SK-N-SH (cell line): ENCODE measurements at regions not wholly inside any gene's neighbourhood (a gene's known extent, or its start where the extent isn't known, plus 50 kb on each side); places are given as distances from the start of the nearest gene placed in this dataset.

ENCODE experiments used
- CTCF ChIA-PET: fragments of 300-600, 350-600 bp; formaldehyde crosslinking; extraction: SDS; loops from one replicate; lab custom pipeline; 2021; lab: Yijun Ruan, JAX
- POLR2A ChIA-PET: fragments of 350-600 bp; sonication (Branson Sonifier 250); formaldehyde crosslinking; extraction: SDS; loops from one replicate; lab custom pipeline; 2020; ENCODE audit warnings: antibody characterized with exemption, inconsistent platforms; lab: Yijun Ruan, JAX
- DNase-seq: peaks from one replicate; pipeline ENCODE4 v3.0.0; 2012
- H2AFZ ChIP-seq: fragments of 200-600 bp; sonication (generic); 2 replicates; pipeline ENCODE4 v1.8.1; 2016; ENCODE audit warnings: antibody characterized with exemption, mild to moderate bottlenecking, low read depth
- H3F3A ChIP-seq: fragments of 200-600 bp; sonication (generic); replicated peaks from 2 replicates; pipeline ENCODE3; 2016; ENCODE audit warnings: antibody characterized with exemption, mild to moderate bottlenecking; ENCODE audit not compliant: insufficient read depth
- H3K27ac ChIP-seq, 2 experiments: fragments of 200-500 bp in 1 of 2; fragments of 200-600 bp in 1 of 2; sonication (Bioruptor generic) in 1 of 2; sonication (generic), shearing (Covaris generic) in 1 of 2; 2 replicates each; pipeline versions ENCODE4 v1.5.1 to v1.6.1; 2014 to 2016; ENCODE audit warnings: low read depth in 2 of 2, inconsistent platforms in 1 of 2, low read length in 1 of 2, mild to moderate bottlenecking in 1 of 2, mixed read lengths in 1 of 2
- H3K27me3 ChIP-seq: fragments of 200-600 bp; sonication (generic), shearing (Covaris generic); 2 replicates; pipeline ENCODE4 v1.6.1; 2016; ENCODE audit warnings: mixed run types; ENCODE audit not compliant: insufficient read depth
- H3K36me3 ChIP-seq, 2 experiments: fragments of 200-500 bp in 1 of 2; fragments of 200-600 bp in 1 of 2; sonication (Bioruptor generic) in 1 of 2; sonication (generic) in 1 of 2; replicated peaks in 1 of 2; 2 replicates each; pipeline versions ENCODE3 to v1.5.1; 2014 to 2016; ENCODE audit warnings: low read length in 1 of 2, mild to moderate bottlenecking in 1 of 2; ENCODE audit not compliant: insufficient read depth in 2 of 2, control insufficient read depth in 1 of 2
- H3K4me1 ChIP-seq, 2 experiments: fragments of 200-500 bp in 1 of 2; fragments of 200-600 bp in 1 of 2; sonication (Bioruptor generic) in 1 of 2; sonication (generic), shearing (Covaris generic) in 1 of 2; 2 replicates each; pipeline versions ENCODE4 v1.5.1 to v1.6.1; 2014 to 2016; ENCODE audit warnings: low read depth in 1 of 2, low read length in 1 of 2, mixed run types in 1 of 2; ENCODE audit not compliant: insufficient read depth in 2 of 2, control insufficient read depth in 1 of 2
- H3K4me2 ChIP-seq: fragments of 200-600 bp; sonication (generic), shearing (Covaris generic); 2 replicates; pipeline ENCODE4 v1.6.1; 2017; ENCODE audit warnings: mixed run types
- H3K4me3 ChIP-seq, 2 experiments: fragments of 200-500 bp in 1 of 2; fragments of 200-600 bp in 1 of 2; sonication (Bioruptor generic) in 1 of 2; sonication (generic), shearing (Covaris generic) in 1 of 2; 2 replicates each; pipeline versions ENCODE4 v1.5.1 to v1.8.1; 2014 to 2016; ENCODE audit warnings: low read depth in 2 of 2, inconsistent platforms in 1 of 2, low read length in 1 of 2, mild to moderate bottlenecking in 1 of 2, mixed read lengths in 1 of 2, moderate library complexity in 1 of 2
- H3K79me2 ChIP-seq: fragments of 200-600 bp; sonication (generic); 2 replicates; pipeline ENCODE4 v1.8.1; 2017; ENCODE audit warnings: mild to moderate bottlenecking; ENCODE audit not compliant: insufficient read depth
- H3K9ac ChIP-seq: fragments of 200-600 bp; sonication (generic); 2 replicates; pipeline ENCODE4 v1.6.1; 2017; ENCODE audit warnings: mixed run types
- H3K9me2 ChIP-seq: fragments of 200-600 bp; sonication (generic); 2 replicates; pipeline ENCODE4 v1.6.1; 2017; ENCODE audit warnings: mixed run types
- H3K9me3 ChIP-seq: fragments of 200-600 bp; sonication (generic); 2 replicates; pipeline ENCODE4 v1.6.1; 2017; ENCODE audit warnings: mixed run types, mild to moderate bottlenecking, moderate library complexity
- H4K20me1 ChIP-seq: fragments of 200-600 bp; sonication (generic); 2 replicates; pipeline ENCODE4 v1.6.1; 2017; ENCODE audit warnings: mild to moderate bottlenecking, mixed run types; ENCODE audit not compliant: insufficient read depth
- ELF1 ChIP-seq: IDR thresholded peaks from 2 replicates; pipeline ENCODE4 v1.4.0; 2012
- EZH2phosphoT487 ChIP-seq: fragments of 200-600 bp; sonication (generic); IDR thresholded peaks from 2 replicates; pipeline ENCODE4 v1.6.1; 2017; ENCODE audit warnings: low read depth, mixed run types, mild to moderate bottlenecking, antibody characterized with exemption, moderate library complexity, borderline replicate concordance
- FOSL2 ChIP-seq: IDR thresholded peaks from 2 replicates; pipeline ENCODE4 v1.4.0; 2012; ENCODE audit warnings: low read depth, mild to moderate bottlenecking, moderate library complexity, borderline replicate concordance
- GABPA ChIP-seq: IDR thresholded peaks from 2 replicates; pipeline ENCODE4 v1.4.0; 2012; ENCODE audit warnings: low read depth, mild to moderate bottlenecking
- JUND ChIP-seq: IDR thresholded peaks from 2 replicates; pipeline ENCODE4 v1.4.0; 2012
- MAX ChIP-seq: IDR thresholded peaks from 2 replicates; pipeline ENCODE4 v1.4.0; 2012; ENCODE audit warnings: low read depth
- MEF2A ChIP-seq: IDR thresholded peaks from 2 replicates; pipeline ENCODE4 v1.4.0; 2012; ENCODE audit warnings: low read depth, borderline replicate concordance
- NFIC ChIP-seq: IDR thresholded peaks from 2 replicates; pipeline ENCODE4 v1.4.0; 2012; ENCODE audit warnings: borderline replicate concordance
- RAD21 ChIP-seq: IDR thresholded peaks from 2 replicates; pipeline ENCODE4 v1.6.1; 2012; ENCODE audit warnings: mild to moderate bottlenecking, low read length
- REST ChIP-seq: IDR thresholded peaks from 2 replicates; pipeline ENCODE4 v1.6.1; 2012; ENCODE audit warnings: mild to moderate bottlenecking, low read depth, low read length, moderate library complexity
- SMC3 ChIP-seq: IDR thresholded peaks from 2 replicates; pipeline ENCODE4 v1.6.1; 2012; ENCODE audit warnings: low read depth, low read length, improper control_type of control experiment
- TAF1 ChIP-seq: IDR thresholded peaks from 2 replicates; pipeline ENCODE4 v1.6.1; 2012; ENCODE audit warnings: low read depth, mild to moderate bottlenecking, low read length, moderate library complexity, borderline replicate concordance
- USF2 ChIP-seq: fragments of 150-350 bp; IDR thresholded peaks from 2 replicates; pipeline ENCODE4 v1.6.1; 2017; ENCODE audit warnings: antibody characterized with exemption, low read length, low read depth, borderline replicate concordance
- YY1 ChIP-seq: IDR thresholded peaks from 2 replicates; pipeline ENCODE4 v1.4.0; 2012; ENCODE audit warnings: low read depth, mild to moderate bottlenecking
- ZBTB33 ChIP-seq: IDR thresholded peaks from 2 replicates; pipeline ENCODE4 v1.4.0; 2012; ENCODE audit warnings: low read depth, borderline replicate concordance
- WGBS: methylation state at CpG from one replicate; pipeline ENCODE4 v1.1.6; 2017; ENCODE audit warnings: low lambda C conversion rate; 5-methylcytosine and 5-hydroxymethylcytosine counted together
- TF ChIP-seq, protein P1 (sequence below): IDR thresholded peaks from 2 replicates; pipeline ENCODE4; 2012
- TF ChIP-seq, protein P2 (sequence below): fragments of 150-350 bp; IDR thresholded peaks from 2 replicates; pipeline ENCODE4 v1.6.1; 2016; ENCODE audit warnings: mild to moderate bottlenecking, low read depth, low read length

- H2AFZ ChIP-seq, result peak overlapping the region; percentile 3; the same call in 1 of the 2 replicates
- TF ChIP-seq FOSL2 (0 out of 2 replicates have a peak, but pooled peaks have one; percentile 9), NFIC (peak; percentile 72; the same call in 1 of the 2 replicates), MAX (no peak), GABPA (no peak), EZH2phosphoT487 (no peak)
- no peak for DNase-seq
- no peak overlapping the region; the same call in 1 of the 2 replicates for H3K9ac ChIP-seq
- H3K27ac ChIP-seq, result peak overlapping the region in 1 of 2 experiments; percentile 93; a peak in 2 of 4 replicates
- ChIA-PET POLR2A (no interaction called here), CTCF (no interaction called here)
- peaks cover 36% of the 10 kb centered on the region for H3F3A ChIP-seq
- WGBS, result 88% methylated on average over 6 of the region's 6 CpGs
- no peaks in the 10 kb centered on the region for H3K79me2 ChIP-seq
- H3K9me2 ChIP-seq, result no peaks in the 10 kb centered on the region
- peaks cover 0 to 20% of the 10 kb centered on the region in 2 experiments for H3K4me1 ChIP-seq
- H3K4me2 ChIP-seq, result peak overlapping the region; percentile 30; the same call in 1 of the 2 replicates
- no peak overlapping the region for H3K4me3 ChIP-seq
- no peaks in the 10 kb centered on the region for H3K27me3 ChIP-seq
- no peaks in the 10 kb centered on the region for H3K9me3 ChIP-seq
- H3K36me3 ChIP-seq, result no peaks in the 10 kb centered on the region
- no peaks in the 10 kb centered on the region for H4K20me1 ChIP-seq
Observed at GRCh38 chr1:178607718-178608408, 95.0 kb downstream of the TEX35 start.

DNA sequence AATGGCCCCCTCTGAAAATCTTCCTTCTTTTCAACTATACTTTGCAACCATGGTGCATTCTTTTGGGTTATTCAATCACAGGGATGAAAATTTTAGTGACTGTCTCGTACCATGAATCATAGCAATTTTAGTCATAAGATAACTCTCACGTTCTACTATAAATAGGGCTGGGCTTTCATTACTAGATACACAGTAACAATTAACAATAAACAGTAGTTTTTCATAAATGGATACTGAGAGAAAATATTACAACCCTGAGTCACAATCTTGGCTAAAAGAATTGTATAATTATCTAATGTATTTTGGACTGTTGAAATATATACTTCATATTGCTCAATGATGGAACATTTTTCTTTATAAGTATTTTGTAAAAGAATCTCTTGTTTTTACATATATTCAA is 96.1 kb downstream of the TEX35 start:
- Histone ChIP-seq H3F3A (peaks cover 40% of the 10 kb centered on the region), H3K36me3 (no peaks in the 10 kb centered on the region), H4K20me1 (no peaks in the 10 kb centered on the region), H3K27ac (peak overlapping the region; percentile 24 to 93; a peak in 3 of 4 replicates), H3K4me3 (no peak overlapping the region), H2AFZ (peak overlapping the region; percentile 3; the same call in 1 of the 2 replicates), H3K9me3 (no peaks in the 10 kb centered on the region), H3K4me2 (peak overlapping the region; percentile 58; the same call in 1 of the 2 replicates), H3K9me2 (no peaks in the 10 kb centered on the region), H3K4me1 (peaks cover 0 to 22% of the 10 kb centered on the region in 2 experiments), H3K9ac (peak overlapping the region; percentile 55; the same call in 1 of the 2 replicates), H3K27me3 (no peaks in the 10 kb centered on the region), H3K79me2 (no peaks in the 10 kb centered on the region)
- ChIA-PET CTCF (no interaction called here), POLR2A (no interaction called here)
- WGBS, result 5% methylated on average over 2 of the region's 2 CpGs
- no peak for DNase-seq
- TF ChIP-seq USF2 (no peak), ELF1 (no peak), RAD21 (no peak), JUND (peak; percentile 41), FOSL2 (peak; percentile 60), ZBTB33 (no peak), TAF1 (no peak), REST (no peak), YY1 (no peak), SMC3 (no peak), NFIC (0 out of 2 replicates have a peak, but pooled peaks have one; percentile 27), MEF2A (peak; percentile 68; the same call in 1 of the 2 replicates)
- TF ChIP-seq, protein P1, sequence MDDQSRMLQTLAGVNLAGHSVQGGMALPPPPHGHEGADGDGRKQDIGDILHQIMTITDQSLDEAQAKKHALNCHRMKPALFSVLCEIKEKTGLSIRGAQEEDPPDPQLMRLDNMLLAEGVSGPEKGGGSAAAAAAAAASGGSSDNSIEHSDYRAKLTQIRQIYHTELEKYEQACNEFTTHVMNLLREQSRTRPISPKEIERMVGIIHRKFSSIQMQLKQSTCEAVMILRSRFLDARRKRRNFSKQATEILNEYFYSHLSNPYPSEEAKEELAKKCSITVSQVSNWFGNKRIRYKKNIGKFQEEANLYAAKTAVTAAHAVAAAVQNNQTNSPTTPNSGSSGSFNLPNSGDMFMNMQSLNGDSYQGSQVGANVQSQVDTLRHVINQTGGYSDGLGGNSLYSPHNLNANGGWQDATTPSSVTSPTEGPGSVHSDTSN, result peak; percentile 15; the same call in 1 of the 2 replicates
- TF ChIP-seq, protein P2, sequence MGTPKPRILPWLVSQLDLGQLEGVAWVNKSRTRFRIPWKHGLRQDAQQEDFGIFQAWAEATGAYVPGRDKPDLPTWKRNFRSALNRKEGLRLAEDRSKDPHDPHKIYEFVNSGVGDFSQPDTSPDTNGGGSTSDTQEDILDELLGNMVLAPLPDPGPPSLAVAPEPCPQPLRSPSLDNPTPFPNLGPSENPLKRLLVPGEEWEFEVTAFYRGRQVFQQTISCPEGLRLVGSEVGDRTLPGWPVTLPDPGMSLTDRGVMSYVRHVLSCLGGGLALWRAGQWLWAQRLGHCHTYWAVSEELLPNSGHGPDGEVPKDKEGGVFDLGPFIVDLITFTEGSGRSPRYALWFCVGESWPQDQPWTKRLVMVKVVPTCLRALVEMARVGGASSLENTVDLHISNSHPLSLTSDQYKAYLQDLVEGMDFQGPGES, result no peak
